DLD1 (cell line): ENCODE measurements at regions not wholly inside any gene's neighbourhood (a gene's known extent, or its start where the extent isn't known, plus 50 kb on each side); places are given as distances from the start of the nearest gene placed in this dataset.
"Not testable (repeated sequence)": the region's sequence is repeated elsewhere in the genome, so short reads cannot be mapped to it uniquely, and the experiment has no call there.

Source experiments
- in situ Hi-C: cut with HindIII; loops from 2 replicates; pipeline ENCODE4 v1.10.0; 2017; ENCODE audit warnings: low sequenced_read_pairs

DNA sequence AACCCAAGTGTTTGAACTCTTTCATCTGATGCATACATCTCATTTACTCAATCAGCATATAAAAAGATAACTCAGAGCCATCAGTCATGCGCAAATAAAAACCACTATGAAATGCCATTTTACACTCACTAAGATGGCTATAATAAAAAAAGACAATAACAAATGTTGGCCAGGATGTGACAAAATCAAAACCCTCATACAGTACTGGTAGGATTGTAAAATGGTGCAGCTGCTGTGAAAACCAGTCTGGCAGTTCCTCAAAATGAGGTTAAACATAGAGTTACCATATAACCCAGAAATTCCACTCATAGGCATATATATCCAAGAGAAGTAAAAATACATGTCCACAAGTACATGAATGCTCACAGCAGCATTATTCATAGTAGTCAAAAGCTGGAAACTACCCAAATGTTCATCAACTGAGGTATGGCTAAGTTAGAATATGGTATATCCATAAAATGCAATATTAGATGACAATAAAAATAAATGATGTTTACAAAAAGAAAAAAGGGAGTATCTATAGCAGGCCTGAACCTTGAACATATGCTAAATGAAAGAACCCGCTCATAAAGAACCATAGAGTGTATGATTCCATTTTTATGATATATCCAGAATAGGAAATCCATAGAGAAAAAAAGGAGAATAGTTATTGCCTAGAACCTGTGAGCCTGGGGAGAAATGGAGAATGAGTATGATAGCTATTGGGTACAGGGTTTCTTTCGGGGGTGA lies 265.1 kb downstream of the SIPA1L2 start:
- in situ Hi-C loops: no loop called here

GRCh38 chr1:232363008-232363407 lies 266.9 kb downstream of the SIPA1L2 start:
- in situ Hi-C loops: no loop called here

DNA sequence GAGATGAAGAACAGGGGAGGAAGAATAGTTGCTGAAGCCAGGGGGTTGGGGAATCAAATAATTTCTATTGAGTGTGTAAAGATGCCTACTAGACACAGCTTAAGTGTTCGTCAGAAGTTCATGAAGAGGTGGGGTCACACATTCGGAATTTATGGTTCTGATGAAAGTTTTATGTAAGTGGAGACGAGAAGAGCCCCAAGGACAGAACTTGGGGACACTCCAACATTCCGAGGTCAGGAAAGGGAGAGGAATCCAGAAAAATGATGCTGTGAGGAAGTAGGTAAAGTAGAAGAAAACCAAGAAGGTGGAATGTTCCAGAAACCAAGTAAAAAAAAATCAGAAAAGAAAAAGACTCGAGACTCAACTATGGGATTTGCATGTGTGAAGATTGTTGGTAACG lies 272.5 kb downstream of the SIPA1L2 start:
- in situ Hi-C loops: no loop called here

GRCh38 chr1:232355162-232356006 lies 274.5 kb downstream of the SIPA1L2 start:
- in situ Hi-C loops: no loop called here

GRCh38 chr1:232353001-232353400 lies 276.9 kb downstream of the SIPA1L2 start:
- in situ Hi-C loops: no loop called here

DNA sequence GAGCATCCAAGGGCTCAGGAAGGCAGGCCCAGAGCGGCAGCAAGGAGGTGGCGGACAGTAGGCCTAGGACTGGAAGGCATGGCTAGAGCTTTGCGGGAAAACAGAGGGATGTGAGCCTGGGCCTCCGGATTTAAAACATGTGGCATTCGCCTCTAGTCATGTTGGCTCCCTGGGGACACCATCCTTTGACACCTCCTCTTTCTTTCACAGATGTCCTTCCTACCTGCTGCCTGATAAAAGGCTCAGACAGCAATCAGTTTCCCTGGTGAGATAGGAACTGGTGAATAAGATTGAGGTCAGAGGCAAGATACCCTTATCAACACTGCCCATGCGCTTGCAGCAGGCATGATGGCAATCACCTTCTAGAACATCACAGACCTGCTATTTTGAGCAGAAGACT lies 277.6 kb downstream of the SIPA1L2 start:
- in situ Hi-C loops: no loop called here

DNA sequence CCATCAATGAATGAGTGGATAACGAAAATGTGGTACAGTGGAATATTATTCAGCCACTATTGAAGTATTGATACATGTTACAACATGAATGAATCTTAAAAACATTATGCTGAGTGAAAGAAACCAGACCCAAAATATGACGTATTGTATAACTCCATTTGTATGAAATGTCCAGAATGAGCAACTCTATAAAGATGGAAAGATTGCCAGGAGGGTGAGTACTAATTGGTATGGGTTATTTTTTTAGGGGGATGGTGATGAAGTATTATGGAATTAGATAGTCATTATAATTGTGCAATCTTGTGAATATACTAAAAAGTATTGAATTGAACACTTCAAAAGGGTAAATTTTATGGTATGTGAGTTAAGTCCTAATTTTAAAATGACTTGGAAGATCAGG lies 278.6 kb downstream of the SIPA1L2 start:
- in situ Hi-C loops: no loop called here

- in situ Hi-C loops: no loop called here
Observed at GRCh38 chr1:232346844-232347243, 283.1 kb downstream of the SIPA1L2 start.

DNA sequence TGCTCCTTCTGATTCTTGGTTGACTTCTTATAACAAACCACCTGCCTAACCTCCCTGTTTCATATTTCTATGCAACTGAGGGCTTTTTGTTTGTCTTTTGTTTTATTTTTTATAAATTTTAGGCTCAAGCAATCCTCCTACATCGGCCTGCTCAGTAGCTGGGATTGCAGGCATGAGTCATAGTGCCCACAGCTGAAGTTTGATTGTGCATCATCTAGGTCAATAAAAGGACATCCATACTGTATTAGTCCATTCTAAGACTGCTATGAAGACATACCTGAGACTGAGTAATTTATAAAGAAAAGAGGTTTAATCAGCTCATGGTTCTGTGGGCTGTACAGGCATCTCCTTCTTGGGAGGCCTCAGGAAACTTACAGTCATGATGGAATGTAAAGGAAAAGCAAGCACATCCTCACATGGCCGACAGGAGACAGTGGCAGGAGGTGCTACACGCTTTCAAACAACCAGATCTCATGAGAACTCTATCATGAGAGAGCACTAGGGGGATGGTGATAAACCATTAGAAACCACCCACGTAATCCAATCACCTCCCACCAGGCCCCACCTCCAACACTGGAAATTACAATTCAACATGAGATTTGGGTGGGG lies 285.0 kb downstream of the SIPA1L2 start:
- in situ Hi-C loops: no loop called here

- in situ Hi-C loops: not testable (repeated sequence)
Observed at GRCh38 chr1:232344186-232344585, 285.7 kb downstream of the SIPA1L2 start.

DNA sequence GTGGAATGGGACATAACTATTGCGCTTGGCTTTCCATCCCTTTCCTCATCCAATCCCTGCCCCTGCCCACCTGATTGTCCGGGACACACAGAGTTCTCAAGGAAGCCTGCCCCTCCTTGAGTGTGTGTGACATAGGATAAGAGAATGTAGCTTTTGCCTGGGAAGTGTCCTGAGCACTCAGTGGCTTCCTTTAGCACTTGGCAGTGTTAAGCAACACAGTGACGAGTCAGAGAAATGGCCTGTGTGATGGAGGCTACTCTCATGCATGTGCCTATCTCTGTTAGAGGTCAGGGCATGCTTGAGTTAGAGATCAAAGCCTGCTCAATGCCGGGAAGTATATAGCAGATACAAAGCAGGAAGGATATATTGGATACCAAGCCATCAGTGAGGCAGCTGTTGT lies 289.5 kb downstream of the SIPA1L2 start:
- in situ Hi-C loops: no loop called here

GRCh38 chr1:232339073-232339472 lies 290.9 kb downstream of the SIPA1L2 start:
- in situ Hi-C loops: no loop called here

DNA sequence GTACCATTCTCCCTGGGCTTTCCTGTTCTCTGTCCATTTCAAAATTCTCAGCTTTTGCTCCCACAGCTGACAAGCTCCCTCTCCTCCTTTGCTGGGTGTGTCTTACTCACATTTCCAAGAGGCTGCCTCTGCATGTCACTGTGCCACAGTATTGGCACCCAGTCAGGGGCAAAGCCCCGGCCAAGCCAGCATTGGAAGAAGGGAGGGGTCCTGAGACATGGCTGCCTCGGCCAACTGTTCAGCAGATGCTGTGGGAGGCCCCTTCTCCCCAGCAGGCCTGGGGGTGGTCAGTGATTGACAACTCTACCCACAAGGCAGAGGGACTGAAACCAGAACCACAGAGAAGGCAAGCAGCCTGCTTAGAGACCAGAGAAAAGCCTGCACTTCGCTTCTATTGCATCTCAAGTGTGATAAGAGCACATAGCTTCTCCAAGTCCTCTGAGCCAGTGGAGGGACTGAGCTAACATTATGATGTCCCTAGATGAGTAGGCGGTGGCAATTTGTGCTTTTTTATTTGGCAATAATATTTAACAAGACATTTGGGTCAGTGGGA lies 294.1 kb downstream of the SIPA1L2 start:
- in situ Hi-C loops: no loop called here

- in situ Hi-C loops: no loop called here
Observed at GRCh38 chr1:232335261-232335660, 294.7 kb downstream of the SIPA1L2 start.

GRCh38 chr1:232334811-232335210 lies 295.1 kb downstream of the SIPA1L2 start:
- in situ Hi-C loops: no loop called here

DNA sequence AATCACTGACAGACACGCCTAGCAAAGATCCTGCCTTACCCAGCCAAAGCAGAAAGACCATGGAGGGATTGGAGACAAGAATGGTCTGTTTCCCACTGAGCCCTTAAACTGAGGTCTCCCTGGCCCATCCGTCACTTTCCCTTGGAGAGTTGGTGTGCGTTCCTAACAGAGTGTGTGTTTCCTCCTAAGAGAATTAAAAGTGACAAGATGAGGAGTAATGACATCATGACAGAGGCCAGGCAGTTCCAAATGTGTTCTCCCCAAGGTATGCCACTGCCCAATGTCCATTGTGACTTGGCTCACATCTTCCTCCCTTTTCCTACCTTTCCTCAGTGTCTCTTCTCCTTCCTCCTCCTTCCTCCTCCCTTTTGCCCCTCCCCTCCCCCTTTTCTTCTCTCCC lies 295.7 kb downstream of the SIPA1L2 start:
- in situ Hi-C loops: no loop called here

- in situ Hi-C loops: no loop called here
Observed at GRCh38 chr1:232333419-232333767, 296.5 kb downstream of the SIPA1L2 start.

GRCh38 chr1:232332710-232333418 lies 297.1 kb downstream of the SIPA1L2 start:
- in situ Hi-C loops: not testable (repeated sequence)

GRCh38 chr1:232329103-232329813 lies 300.7 kb downstream of the SIPA1L2 start:
- in situ Hi-C loops: no loop called here

GRCh38 chr1:232328486-232329102 lies 301.3 kb downstream of the SIPA1L2 start:
- in situ Hi-C loops: no loop called here
